Memory B cell (primary cell): ENCODE measurements at regions not wholly inside any gene's neighbourhood (a gene's known extent, or its start where the extent isn't known, plus 50 kb on each side); places are given as distances from the start of the nearest gene placed in this dataset.

ENCODE experiments used
- ATAC-seq: fragments of 150-1000 bp; cut with Tn5 transposase; 2 replicates; pipeline ENCODE4 v1.10.0; 2021; ENCODE audit warnings: low read depth, mild to moderate bottlenecking, moderate library complexity
- DNase-seq, 2 donors: peaks; one replicate each; pipeline ENCODE4 v3.0.0; 2022; ENCODE audit warnings: low spot score in 2 of 2
- H3K27ac Mint-ChIP-seq: one replicate; pipeline ENCODE4 v1.8.0; 2022; ENCODE audit warnings: mild to moderate bottlenecking, moderate library complexity, mixed read lengths
- H3K27me3 Mint-ChIP-seq: one replicate; pipeline ENCODE4 v1.8.0; 2022; ENCODE audit warnings: mixed read lengths
- H3K36me3 Mint-ChIP-seq: one replicate; pipeline ENCODE4 v1.8.0; 2022; ENCODE audit warnings: mild to moderate bottlenecking, mixed read lengths
- H3K4me1 Mint-ChIP-seq: one replicate; pipeline ENCODE4 v1.8.0; 2022; ENCODE audit warnings: mixed read lengths
- H3K4me3 Mint-ChIP-seq: one replicate; pipeline ENCODE4 v1.8.0; 2022; ENCODE audit warnings: mild to moderate bottlenecking, moderate library complexity, mixed read lengths
- H3K9me3 Mint-ChIP-seq: one replicate; pipeline ENCODE4 v1.8.0; 2022; ENCODE audit warnings: mixed read lengths

DNA sequence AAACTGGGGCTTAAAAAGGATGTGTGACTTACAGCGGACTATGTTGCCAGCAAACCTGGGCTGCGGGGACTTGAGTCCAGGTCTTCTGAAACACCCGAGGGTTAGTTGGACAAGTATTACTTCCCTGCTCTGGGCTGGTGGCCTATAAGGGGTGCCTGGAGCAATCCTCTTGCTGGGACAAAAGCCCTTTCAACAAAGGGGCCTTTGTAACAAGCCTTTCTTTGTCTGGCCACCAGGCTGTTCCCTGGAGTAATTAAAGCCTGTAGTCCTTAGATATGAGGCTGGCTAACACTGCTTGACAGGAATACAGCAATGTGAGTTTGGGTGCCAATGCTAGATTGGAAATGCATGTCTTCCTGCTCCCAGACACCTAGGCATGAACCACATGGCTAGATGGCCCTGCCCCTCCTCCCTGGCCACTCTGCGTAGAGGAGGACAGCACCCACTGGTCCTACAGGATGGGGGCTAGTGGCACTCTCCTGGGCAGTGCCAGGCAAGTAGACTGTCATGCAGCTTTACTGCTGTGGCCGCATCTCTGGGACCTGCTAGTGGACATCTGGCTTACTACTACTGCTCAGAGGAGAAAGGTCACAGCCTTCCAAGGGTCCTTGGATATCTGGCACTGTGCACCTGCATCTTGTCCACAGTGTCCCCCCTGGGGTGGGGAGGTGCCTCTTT lies 343.1 kb downstream of the ZSWIM6 start:
- peaks cover 5% of the 10 kb centered on the region for H3K27me3 Mint-ChIP-seq
- H3K9me3 Mint-ChIP-seq: no peaks in the 10 kb centered on the region
- no peaks in the 10 kb centered on the region for H3K36me3 Mint-ChIP-seq
- no peak for DNase-seq
- no peak overlapping the region for H3K4me3 Mint-ChIP-seq
- no peak for ATAC-seq
- H3K27ac Mint-ChIP-seq: no peak overlapping the region
- H3K4me1 Mint-ChIP-seq: peaks cover 11% of the 10 kb centered on the region

DNA sequence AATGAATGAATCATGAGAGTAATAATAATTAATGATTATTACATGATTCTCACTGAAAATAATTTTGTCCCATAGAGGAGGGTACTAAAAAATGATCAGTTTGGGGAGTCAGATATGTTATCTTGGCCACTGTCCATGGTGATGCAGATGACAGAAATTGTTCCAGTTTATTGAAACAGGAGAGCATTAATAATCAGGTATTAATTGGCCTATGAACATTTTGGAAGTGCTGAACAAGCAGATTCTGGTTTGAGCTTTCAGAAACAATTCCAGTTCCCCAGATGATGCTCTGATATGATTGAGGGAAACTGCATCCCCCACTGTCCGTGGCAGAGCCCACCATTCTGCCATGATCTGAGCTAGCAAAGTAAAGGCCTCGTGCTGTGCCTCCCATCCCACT lies 345.2 kb downstream of the ZSWIM6 start:
- Mint-ChIP-seq H3K27ac (no peak overlapping the region), H3K27me3 (peaks cover 8% of the 10 kb centered on the region), H3K36me3 (no peaks in the 10 kb centered on the region), H3K9me3 (no peaks in the 10 kb centered on the region), H3K4me1 (peaks cover 11% of the 10 kb centered on the region), H3K4me3 (no peak overlapping the region)
- no peak for DNase-seq
- ATAC-seq: no peak

DNA sequence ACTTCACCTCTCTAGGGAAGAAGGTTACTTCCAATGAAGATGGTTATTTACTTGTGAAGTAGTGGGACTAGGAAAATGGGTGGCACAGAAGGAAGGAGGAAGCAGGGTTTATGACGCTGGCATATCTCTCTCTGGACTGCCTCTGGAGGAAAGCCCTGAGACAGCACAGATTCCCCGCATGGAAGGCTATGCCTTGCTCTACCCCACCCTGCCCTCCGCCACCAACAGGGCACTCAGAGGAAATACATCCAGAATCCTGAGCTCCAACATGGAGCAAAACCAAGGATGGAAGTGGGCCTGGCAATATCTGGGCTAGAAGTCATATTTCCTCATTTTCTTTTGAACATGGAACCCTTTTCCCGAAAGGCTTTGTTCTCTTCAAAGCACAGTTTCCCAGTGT lies 346.9 kb downstream of the ZSWIM6 start:
- no peak for ATAC-seq
- H3K4me1 Mint-ChIP-seq: peaks cover 1% of the 10 kb centered on the region
- H3K27me3 Mint-ChIP-seq: peaks cover 8% of the 10 kb centered on the region
- no peaks in the 10 kb centered on the region for H3K36me3 Mint-ChIP-seq
- no peak overlapping the region for H3K27ac Mint-ChIP-seq
- no peaks in the 10 kb centered on the region for H3K9me3 Mint-ChIP-seq
- no peak overlapping the region for H3K4me3 Mint-ChIP-seq
- no peak for DNase-seq

DNA sequence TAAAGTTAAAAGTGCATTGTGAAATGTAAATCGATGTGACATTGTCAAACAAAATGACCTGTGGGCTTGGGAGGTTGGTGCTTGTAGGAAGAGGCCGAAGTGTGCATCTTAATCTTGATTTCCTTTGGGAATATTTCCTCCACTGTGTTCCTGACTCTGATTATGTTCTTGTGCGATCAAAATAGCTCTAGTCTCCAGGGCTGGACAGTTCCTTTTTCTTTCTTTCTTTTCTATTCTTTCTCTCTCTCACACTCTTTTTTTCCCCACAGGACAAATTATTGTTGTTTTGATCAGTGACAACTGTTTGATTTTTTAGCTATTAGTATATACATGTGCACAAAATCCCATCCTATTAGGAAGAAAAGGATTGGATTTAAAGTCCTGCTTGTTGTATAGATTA lies 347.5 kb downstream of the ZSWIM6 start:
- DNase-seq (no peak), ATAC-seq (no peak)
- Mint-ChIP-seq H3K9me3 (no peaks in the 10 kb centered on the region), H3K27me3 (peaks cover 8% of the 10 kb centered on the region), H3K36me3 (no peaks in the 10 kb centered on the region), H3K4me1 (no peaks in the 10 kb centered on the region), H3K27ac (no peak overlapping the region), H3K4me3 (no peak overlapping the region)

DNA sequence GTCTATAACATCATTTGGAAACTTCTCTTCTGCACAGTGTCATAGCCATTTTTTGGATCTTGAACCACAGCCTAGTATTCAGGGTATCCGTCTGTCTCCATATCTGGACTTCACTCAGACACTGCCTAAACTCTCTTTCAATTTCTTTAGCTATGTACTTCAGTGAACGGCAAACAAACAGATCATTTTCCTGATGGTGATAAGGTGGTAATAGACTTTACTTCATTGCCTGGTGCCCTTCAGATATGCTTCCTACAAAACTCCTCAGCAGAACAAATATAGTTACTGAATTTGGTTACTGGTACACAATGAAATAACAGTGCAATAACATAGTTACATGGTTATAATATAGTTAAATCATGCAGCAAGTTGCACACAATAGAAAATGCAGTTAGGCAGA lies 348.2 kb downstream of the ZSWIM6 start:
- Mint-ChIP-seq H3K36me3 (no peaks in the 10 kb centered on the region), H3K4me3 (no peak overlapping the region), H3K4me1 (no peaks in the 10 kb centered on the region), H3K27ac (no peak overlapping the region), H3K9me3 (no peaks in the 10 kb centered on the region), H3K27me3 (peaks cover 9% of the 10 kb centered on the region)
- ATAC-seq (no peak), DNase-seq (no peak)

DNA sequence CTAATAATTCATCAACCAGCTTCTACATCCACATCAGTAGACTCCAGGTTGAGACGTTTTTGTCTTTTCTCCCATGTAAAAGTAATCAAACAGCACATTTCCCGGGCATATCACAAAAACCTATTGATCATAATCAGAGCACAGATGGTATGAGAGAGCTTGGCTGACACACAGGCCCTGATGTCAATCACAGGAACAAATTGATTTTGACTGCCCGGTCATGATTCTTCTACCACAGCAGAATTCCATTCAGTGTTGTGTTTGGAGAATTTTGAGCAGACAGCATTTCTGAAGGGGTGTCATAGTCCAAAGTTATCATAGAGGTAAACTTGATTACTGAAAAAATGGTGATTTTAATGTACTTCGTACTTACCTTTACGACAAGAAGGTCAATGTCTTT lies 351.1 kb downstream of the ZSWIM6 start:
- Mint-ChIP-seq H3K4me3 (no peak overlapping the region), H3K4me1 (peaks cover 3% of the 10 kb centered on the region), H3K27ac (no peak overlapping the region), H3K36me3 (no peaks in the 10 kb centered on the region), H3K27me3 (peaks cover 17% of the 10 kb centered on the region), H3K9me3 (no peaks in the 10 kb centered on the region)
- no peak for DNase-seq
- no peak for ATAC-seq

DNA sequence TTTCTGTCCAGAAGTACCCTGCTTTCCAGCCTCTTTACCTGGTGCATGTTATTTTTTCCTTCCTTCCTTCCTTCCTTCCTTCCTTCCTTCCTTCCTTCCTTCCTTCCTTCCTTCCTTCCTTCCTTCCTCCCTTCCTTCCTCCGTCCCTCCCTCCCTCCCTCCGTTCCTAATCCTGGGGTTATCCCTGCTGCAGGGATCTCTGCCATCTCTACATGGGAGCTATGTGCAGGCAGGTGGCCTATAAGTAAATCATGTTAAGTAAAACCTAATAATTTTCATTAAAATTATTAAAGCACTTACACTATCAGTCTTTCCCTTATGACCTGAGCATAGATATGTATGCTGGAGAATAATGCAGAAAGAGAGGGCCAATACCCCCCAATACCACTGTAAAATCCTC lies 351.9 kb downstream of the ZSWIM6 start:
- H3K9me3 Mint-ChIP-seq: no peaks in the 10 kb centered on the region
- no peaks in the 10 kb centered on the region for H3K36me3 Mint-ChIP-seq
- H3K27me3 Mint-ChIP-seq: peaks cover 12% of the 10 kb centered on the region
- ATAC-seq: no peak
- DNase-seq: no peak
- H3K4me1 Mint-ChIP-seq: peaks cover 3% of the 10 kb centered on the region
- no peak overlapping the region for H3K4me3 Mint-ChIP-seq
- no peak overlapping the region for H3K27ac Mint-ChIP-seq

DNA sequence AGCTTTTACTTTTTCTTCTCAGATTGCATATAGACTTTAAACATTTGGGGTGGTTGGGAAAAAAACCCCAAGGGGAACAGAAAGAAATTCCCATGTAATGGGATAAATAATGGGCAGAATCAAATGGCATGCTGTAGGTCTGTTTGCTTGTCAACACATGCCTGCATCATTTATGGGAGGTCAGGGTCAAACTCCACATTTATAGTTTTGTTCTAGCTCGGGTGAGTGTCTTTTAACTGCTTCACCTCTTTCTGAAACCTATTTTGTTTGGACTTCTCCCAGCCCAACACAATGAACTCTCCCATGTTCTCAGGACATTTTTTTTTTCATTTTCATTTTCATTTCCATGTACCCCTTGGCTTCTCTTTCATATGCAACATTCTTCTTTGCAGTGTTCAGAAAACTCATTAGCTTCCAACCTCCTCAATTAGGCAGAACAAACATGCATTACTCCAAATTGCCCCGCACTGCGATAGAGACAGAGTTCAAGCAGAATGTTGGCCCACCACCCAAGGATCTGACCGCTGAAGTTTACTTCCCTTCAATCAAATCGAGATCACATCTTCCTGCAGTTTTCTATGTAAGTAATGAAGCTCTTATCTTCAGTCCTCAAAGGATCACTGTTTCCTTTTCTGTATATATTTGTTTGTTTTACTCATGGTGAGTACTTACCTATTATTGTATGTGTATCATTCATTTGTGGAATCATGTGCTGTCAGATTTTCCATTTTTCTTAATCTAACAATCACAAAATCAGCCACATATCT lies 354.6 kb downstream of the ZSWIM6 start:
- H3K4me3 Mint-ChIP-seq: no peak overlapping the region
- DNase-seq (no peak), ATAC-seq (no peak)
- H3K36me3 Mint-ChIP-seq: no peaks in the 10 kb centered on the region
- peaks cover 3% of the 10 kb centered on the region for H3K4me1 Mint-ChIP-seq
- H3K27me3 Mint-ChIP-seq: peaks cover 10% of the 10 kb centered on the region
- H3K9me3 Mint-ChIP-seq: no peaks in the 10 kb centered on the region
- H3K27ac Mint-ChIP-seq: no peak overlapping the region

DNA sequence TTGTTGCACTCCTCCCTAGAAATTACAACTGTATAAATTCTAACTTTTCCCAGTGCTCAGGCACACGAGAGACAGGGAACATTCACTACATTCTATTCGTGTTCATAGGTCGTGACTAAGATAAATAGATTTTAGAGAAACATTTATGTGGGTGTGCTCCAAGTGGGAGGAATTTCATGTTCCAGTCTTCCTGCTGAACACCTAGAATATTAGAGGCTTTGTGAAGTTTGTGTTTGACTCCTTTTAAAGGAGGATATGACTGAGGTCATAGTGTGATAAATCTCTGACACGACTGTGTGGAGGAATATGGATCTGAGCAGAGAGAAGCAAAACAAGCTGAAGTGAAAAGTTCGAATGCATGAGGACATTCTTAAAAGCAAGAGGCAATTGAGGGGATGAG lies 355.3 kb downstream of the ZSWIM6 start:
- DNase-seq (no peak), ATAC-seq (no peak)
- Mint-ChIP-seq H3K27me3 (peaks cover 13% of the 10 kb centered on the region), H3K36me3 (no peaks in the 10 kb centered on the region), H3K4me1 (peaks cover 3% of the 10 kb centered on the region), H3K9me3 (peaks cover 3% of the 10 kb centered on the region), H3K27ac (no peak overlapping the region), H3K4me3 (no peak overlapping the region)

DNA sequence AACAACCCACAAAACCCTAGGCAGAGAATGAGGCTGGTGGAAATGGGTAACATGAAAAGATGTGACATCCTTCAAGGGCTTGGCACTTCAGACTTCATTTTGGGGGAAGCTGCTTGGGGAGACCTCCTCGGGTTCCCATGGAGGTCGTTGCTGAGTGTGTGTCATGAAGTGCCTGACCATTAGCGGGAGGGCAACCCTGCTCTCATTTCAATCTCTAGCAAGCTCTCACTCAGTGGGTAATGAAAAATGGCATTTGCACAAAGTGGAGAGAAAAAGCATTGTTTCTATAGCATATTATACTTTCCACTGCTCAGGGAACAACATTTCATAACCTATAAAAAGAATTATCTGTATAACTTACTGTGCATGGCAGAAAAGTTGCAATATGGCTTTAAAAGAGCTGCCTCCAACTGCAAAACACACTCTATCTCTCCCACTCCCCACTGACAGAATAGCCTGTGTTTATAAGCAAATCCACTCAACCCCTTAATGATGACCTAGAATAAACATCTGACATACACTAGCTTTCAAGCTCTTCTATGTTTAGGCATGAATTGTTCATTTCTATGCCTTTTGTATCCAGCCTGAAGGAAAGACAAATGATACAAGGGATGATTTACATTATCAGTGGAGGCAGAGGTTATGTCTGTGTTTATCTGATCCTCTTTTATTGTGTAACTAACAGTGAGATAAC lies 357.2 kb downstream of the ZSWIM6 start:
- Mint-ChIP-seq H3K27me3 (peaks cover 13% of the 10 kb centered on the region), H3K9me3 (peaks cover 5% of the 10 kb centered on the region), H3K4me1 (peaks cover 3% of the 10 kb centered on the region), H3K27ac (no peak overlapping the region), H3K4me3 (no peak overlapping the region), H3K36me3 (no peaks in the 10 kb centered on the region)
- DNase-seq: no peak
- ATAC-seq: no peak

DNA sequence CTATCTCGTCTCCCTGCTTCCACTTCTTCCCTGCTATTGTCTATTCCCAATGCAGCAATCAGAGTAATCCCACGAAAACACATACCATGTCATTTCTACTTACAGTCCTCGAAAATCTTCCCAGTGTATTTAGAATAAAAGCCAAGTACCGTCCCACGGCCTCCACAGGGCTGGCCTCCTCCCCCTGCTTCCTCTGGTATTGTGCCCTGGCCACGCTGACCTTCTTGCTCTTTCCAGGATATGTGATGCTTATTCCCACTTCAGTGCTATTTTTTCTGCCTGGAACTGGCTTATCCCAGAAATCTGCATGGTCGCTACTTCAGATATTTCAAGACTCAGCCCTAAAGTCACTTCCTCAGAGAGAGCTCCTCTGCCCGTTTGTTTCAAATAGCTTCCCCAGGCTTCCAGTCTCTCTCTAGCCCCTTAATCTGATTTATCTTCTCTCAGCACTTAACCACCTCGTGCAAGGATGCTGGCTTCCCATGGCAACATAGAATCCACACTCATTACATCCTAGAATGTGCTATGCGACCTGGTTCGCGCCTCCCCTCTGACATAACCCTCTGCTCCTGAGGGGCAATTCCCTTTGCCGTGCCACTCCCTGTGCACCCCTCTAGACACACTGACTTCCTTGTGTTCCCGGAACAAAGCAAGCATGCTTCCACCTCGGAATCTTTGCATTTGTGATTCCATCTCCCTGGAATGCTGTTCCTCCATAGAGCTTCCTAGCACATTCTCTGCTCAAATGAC lies 365.9 kb downstream of the ZSWIM6 start:
- no peak for ATAC-seq
- Mint-ChIP-seq H3K4me1 (no peaks in the 10 kb centered on the region), H3K27me3 (peaks cover under 1% of the 10 kb centered on the region), H3K9me3 (peaks cover 2% of the 10 kb centered on the region), H3K36me3 (no peaks in the 10 kb centered on the region), H3K27ac (no peak overlapping the region), H3K4me3 (no peak overlapping the region)
- no peak for DNase-seq

DNA sequence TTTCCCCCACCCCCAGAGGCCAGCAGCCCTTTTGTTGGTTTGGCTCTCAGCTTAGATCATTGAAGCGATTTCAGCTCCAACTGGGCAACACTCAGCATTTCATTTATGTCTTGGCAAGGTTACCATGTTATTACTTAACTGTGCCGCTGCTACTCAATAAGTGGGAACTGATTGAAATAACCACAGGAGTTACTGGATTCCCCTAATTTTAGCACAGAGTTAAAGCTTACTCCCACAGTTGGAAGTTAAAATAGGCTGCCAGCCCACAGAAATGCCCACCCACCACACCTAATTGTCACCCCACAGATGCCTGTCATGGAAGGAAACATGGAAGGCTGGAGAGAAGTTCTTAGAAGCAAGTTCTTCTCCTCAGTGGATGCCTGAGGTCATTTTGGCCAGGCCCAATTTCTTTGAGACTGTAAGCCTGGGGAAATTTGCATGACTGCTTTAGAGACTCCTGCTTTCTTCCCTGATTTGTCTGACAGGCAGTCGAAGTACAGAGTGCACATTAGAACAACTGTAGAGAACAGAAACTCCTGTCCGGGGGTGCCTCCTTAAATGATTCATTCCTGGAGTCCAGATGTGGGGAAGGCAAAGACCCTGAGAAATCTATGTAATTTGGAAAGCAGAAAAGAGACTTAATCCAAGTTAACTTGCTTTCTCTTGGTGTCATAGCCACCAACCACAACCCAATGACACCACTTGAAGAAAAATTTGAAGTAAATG lies 370.0 kb downstream of the ZSWIM6 start:
- no peaks in the 10 kb centered on the region for H3K9me3 Mint-ChIP-seq
- H3K4me3 Mint-ChIP-seq: no peak overlapping the region
- DNase-seq: no peak
- ATAC-seq: no peak
- peaks cover 10% of the 10 kb centered on the region for H3K27me3 Mint-ChIP-seq
- H3K27ac Mint-ChIP-seq: no peak overlapping the region
- peaks cover 3% of the 10 kb centered on the region for H3K4me1 Mint-ChIP-seq
- H3K36me3 Mint-ChIP-seq: no peaks in the 10 kb centered on the region

DNA sequence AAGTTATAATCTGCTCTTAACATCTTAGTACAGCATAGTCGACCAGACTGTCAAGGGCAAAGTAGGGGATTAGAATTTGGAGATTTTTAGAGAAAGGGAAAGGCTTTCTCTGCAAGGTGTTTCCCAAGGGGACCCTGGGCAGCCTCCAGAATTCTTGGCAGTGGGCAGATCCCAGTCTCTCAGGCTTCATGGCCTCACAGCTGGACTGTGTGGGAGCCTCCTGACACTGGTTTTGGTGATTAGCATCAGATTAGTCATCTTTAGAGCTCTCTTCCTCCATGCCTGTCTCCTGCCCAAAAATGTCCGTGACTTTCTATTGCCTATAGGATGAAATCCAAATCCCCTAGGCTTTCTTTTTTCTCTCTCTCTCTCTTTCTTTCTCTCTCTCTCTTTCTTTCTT lies 370.7 kb downstream of the ZSWIM6 start:
- Mint-ChIP-seq H3K27ac (no peak overlapping the region), H3K4me3 (no peak overlapping the region), H3K36me3 (no peaks in the 10 kb centered on the region), H3K27me3 (peaks cover 10% of the 10 kb centered on the region), H3K4me1 (peaks cover 3% of the 10 kb centered on the region), H3K9me3 (no peaks in the 10 kb centered on the region)
- DNase-seq: no peak
- ATAC-seq: no peak
